ENCODE measurements at regions not wholly inside any gene's neighbourhood (a gene's known extent, or its start where the extent isn't known, plus 50 kb on each side); places are given as distances from the start of the nearest gene placed in this dataset.

DNA sequence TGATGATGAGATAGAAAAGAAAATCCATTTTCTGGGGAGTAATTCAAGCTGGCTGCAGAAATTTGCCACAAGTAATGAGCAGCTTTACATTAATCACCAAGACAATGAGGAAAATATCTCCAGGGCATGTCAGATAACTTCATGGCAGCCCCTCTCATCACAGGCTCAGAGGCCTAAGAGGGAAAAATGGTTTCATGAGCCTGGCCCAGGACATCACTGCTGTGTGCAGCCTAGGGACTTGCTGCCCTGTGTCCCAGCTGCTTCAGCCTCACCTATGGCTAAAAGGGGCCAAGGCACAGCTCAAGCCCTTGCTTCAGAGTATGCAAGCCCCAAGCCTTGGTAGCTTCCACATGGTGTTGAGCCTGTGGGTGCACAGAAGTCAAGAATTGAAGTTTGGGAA lies 161.7 kb downstream of the OPA1 start:
- H3K27ac Mint-ChIP-seq: no peak overlapping the region
- peaks cover 26% of the 10 kb centered on the region for H3K27me3 Mint-ChIP-seq
- H3K9me3 Mint-ChIP-seq: peaks cover 9% of the 10 kb centered on the region
- no peak for DNase-seq
- peaks cover 3% of the 10 kb centered on the region for H3K36me3 Mint-ChIP-seq
- POLR2A ChIA-PET: no interaction called here
- ATAC-seq (ENCODE audit: low read depth): no peak
- no peak overlapping the region for H3K4me3 Mint-ChIP-seq
- H3K4me1 Mint-ChIP-seq: no peaks in the 10 kb centered on the region

GRCh38 chr3:193756536-193756935 lies 163.5 kb downstream of the OPA1 start:
- no peak overlapping the region for H3K4me3 Mint-ChIP-seq
- POLR2A ChIA-PET: no interaction called here
- DNase-seq (no peak), ATAC-seq (ENCODE audit: low read depth) (no peak)
- peaks cover 26% of the 10 kb centered on the region for H3K27me3 Mint-ChIP-seq
- peaks cover 9% of the 10 kb centered on the region for H3K9me3 Mint-ChIP-seq
- peaks cover 3% of the 10 kb centered on the region for H3K36me3 Mint-ChIP-seq
- H3K27ac Mint-ChIP-seq: no peak overlapping the region
- no peaks in the 10 kb centered on the region for H3K4me1 Mint-ChIP-seq

DNA sequence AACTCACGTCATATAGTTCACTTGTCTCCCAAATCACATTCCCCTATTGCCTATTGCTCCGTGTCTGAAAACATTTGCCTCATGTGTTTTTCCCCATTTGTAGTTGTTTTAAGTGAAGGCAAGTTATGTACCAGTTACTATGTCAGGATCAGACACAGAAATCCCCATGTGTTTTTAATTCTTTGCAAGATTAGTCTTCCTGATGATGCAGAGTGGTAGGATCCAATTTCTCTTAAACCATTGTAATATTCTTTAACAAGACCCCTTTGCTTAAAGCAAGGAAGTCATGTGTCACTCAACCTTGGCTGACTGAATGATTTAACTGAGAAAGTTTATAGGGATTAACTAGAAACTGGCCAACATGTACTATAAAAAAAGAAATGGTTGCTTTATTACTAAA lies 164.4 kb downstream of the OPA1 start:
- ATAC-seq (ENCODE audit: low read depth) (no peak), DNase-seq (no peak)
- Mint-ChIP-seq H3K27me3 (peaks cover 20% of the 10 kb centered on the region), H3K4me3 (no peak overlapping the region), H3K36me3 (peaks cover 3% of the 10 kb centered on the region), H3K27ac (no peak overlapping the region), H3K4me1 (no peaks in the 10 kb centered on the region), H3K9me3 (peaks cover 9% of the 10 kb centered on the region)
- POLR2A ChIA-PET: no interaction called here

DNA sequence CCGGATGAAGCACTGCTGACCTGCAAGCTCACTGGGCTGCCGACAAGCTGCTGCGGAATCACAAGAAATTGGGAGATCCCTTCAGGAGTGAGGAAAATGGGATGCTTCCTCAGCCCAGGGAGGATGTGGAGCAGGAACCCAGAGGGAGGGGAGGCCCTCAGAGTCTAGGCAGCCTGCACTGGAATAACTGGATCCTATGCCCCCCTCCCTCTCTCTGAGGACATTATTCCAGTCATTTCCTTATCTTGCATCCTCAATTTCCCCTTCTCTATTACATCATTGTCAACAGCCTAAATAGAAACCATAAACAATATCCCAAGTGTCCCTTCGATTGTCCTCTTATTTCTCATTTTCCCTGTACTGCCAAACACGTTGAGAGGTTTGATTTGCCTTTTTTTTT lies 169.0 kb downstream of the OPA1 start:
- Mint-ChIP-seq H3K27ac (no peak overlapping the region), H3K4me3 (no peak overlapping the region), H3K4me1 (no peaks in the 10 kb centered on the region), H3K36me3 (peaks cover 3% of the 10 kb centered on the region), H3K27me3 (peaks cover 9% of the 10 kb centered on the region), H3K9me3 (peaks cover 9% of the 10 kb centered on the region)
- POLR2A ChIA-PET: interaction anchor here (0.6 kb wide), 1 partner anchor 1489 kb away, joined by 4 read pairs; no protein-coding TSS in a partner anchor
- ATAC-seq (ENCODE audit: low read depth) (no peak), DNase-seq (no peak)

DNA sequence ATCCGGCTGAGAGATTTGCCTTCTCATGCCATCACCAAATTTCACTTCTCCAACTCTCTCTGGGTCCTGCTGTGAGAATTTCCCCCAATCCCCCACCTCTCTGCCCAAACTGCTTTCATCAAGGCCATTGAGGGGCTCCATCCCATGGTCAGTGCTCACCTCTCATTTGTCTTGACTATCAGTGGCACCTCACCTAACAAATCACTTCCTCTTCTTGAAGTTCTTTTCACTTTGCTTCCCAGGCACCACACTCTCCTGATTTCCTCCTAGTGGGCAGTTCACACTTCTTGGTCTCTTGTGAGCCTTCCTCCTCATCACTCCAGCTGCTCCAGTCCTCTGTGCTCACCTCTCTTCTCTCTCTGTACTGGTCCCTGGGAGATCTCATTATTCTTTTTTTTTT lies 169.6 kb downstream of the OPA1 start:
- H3K4me3 Mint-ChIP-seq: no peak overlapping the region
- H3K4me1 Mint-ChIP-seq: no peaks in the 10 kb centered on the region
- no peaks in the 10 kb centered on the region for H3K36me3 Mint-ChIP-seq
- no peak for ATAC-seq (ENCODE audit: low read depth)
- H3K27me3 Mint-ChIP-seq: peaks cover 9% of the 10 kb centered on the region
- peaks cover 4% of the 10 kb centered on the region for H3K9me3 Mint-ChIP-seq
- POLR2A ChIA-PET: interaction anchor here (0.6 kb wide), 1 partner anchor 1488 kb away, joined by 4 read pairs; no protein-coding TSS in a partner anchor
- DNase-seq: no peak
- H3K27ac Mint-ChIP-seq: no peak overlapping the region

DNA sequence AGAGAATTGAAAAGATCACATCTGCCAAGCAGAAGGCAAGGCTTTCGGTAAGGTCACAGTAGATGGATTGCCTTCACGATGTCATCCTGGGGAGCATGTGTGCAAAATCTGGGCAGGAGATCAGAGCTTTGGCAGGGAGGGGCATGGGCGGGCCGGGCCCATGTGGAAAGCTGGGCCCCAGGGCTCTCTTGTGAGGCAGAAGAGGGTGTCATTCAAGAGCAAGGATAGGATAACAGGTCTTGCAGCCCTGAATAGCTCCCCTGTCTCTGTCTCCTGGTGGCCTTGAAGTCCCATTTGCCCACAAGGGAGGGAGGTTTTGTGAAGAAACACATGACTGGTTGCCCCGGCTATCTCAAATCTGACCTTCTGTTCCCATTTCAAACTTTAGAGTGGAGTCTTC lies 172.0 kb downstream of the OPA1 start:
- POLR2A ChIA-PET: no interaction called here
- Mint-ChIP-seq H3K4me3 (no peak overlapping the region), H3K27ac (no peak overlapping the region), H3K4me1 (no peaks in the 10 kb centered on the region), H3K36me3 (no peaks in the 10 kb centered on the region), H3K27me3 (peaks cover 9% of the 10 kb centered on the region), H3K9me3 (no peaks in the 10 kb centered on the region)
- DNase-seq: no peak
- ATAC-seq (ENCODE audit: low read depth): no peak

DNA sequence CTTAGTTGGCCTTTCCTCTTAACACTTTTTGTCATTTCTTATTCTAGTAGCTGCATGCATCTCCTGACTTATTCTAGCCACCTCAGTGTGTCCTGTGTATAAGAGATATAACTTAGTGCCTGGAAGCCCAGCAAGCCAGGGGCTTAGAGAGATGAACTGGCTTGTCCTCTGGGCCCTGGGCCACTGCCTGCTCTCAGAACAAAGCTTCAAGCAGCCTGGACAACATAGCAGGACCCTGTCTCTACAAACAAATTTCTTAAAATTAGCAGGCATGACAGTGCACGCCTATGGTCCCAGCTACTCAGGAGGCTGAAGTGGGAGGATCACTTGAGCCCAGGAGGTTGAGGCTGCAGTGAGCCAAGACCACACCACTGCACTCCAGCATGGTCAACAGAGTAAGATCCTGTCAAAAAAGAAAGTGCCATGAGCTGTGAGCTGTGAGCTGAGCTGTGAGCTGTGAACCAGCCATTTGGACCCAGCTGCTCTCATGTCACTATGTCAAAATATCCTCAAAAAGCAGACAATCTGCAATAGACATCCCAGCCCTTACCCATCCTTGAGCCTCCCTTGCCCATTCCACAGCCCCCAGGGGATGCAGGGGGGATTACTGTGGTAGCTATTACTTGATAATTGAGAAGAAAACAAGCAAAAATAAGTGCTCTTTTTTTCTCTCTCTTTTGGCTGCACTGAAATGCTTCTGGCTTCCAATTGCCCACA lies 174.5 kb downstream of the OPA1 start:
- H3K27ac Mint-ChIP-seq: no peak overlapping the region
- POLR2A ChIA-PET: no interaction called here
- no peaks in the 10 kb centered on the region for H3K9me3 Mint-ChIP-seq
- no peak overlapping the region for H3K4me3 Mint-ChIP-seq
- ATAC-seq (ENCODE audit: low read depth) (no peak), DNase-seq (no peak)
- peaks cover 7% of the 10 kb centered on the region for H3K27me3 Mint-ChIP-seq
- H3K36me3 Mint-ChIP-seq: no peaks in the 10 kb centered on the region
- no peaks in the 10 kb centered on the region for H3K4me1 Mint-ChIP-seq

GRCh38 chr3:193768070-193768394 lies 175.0 kb downstream of the OPA1 start:
- peaks cover 5% of the 10 kb centered on the region for H3K27me3 Mint-ChIP-seq
- H3K4me3 Mint-ChIP-seq: no peak overlapping the region
- H3K27ac Mint-ChIP-seq: no peak overlapping the region
- DNase-seq (no peak), ATAC-seq (ENCODE audit: low read depth) (no peak)
- no peaks in the 10 kb centered on the region for H3K36me3 Mint-ChIP-seq
- no peaks in the 10 kb centered on the region for H3K9me3 Mint-ChIP-seq
- POLR2A ChIA-PET: no interaction called here
- H3K4me1 Mint-ChIP-seq: no peaks in the 10 kb centered on the region

DNA sequence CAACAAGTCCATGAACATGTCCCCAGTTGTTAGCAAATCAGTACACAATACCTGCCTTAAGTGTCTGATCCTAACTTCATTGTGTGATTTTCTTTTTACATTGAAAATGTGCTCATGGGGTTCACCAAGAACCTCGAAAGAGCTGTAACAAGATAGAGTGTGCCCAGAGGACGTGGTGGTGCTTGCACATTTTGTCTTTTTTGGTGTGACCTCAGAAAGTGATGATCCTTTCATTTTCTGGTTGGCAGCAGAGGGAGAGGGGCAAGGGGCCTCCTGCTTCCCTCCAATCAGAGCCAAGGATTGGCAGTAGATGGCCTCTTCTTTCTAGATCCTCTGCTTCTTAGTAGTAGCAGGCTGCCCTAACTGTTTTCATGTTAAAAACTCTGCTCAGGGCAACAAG lies 176.4 kb downstream of the OPA1 start:
- DNase-seq (no peak), ATAC-seq (ENCODE audit: low read depth) (no peak)
- POLR2A ChIA-PET: no interaction called here
- peaks cover 1% of the 10 kb centered on the region for H3K4me1 Mint-ChIP-seq
- no peaks in the 10 kb centered on the region for H3K36me3 Mint-ChIP-seq
- no peak overlapping the region for H3K27ac Mint-ChIP-seq
- H3K4me3 Mint-ChIP-seq: no peak overlapping the region
- H3K9me3 Mint-ChIP-seq: no peaks in the 10 kb centered on the region
- H3K27me3 Mint-ChIP-seq: peaks cover 5% of the 10 kb centered on the region

DNA sequence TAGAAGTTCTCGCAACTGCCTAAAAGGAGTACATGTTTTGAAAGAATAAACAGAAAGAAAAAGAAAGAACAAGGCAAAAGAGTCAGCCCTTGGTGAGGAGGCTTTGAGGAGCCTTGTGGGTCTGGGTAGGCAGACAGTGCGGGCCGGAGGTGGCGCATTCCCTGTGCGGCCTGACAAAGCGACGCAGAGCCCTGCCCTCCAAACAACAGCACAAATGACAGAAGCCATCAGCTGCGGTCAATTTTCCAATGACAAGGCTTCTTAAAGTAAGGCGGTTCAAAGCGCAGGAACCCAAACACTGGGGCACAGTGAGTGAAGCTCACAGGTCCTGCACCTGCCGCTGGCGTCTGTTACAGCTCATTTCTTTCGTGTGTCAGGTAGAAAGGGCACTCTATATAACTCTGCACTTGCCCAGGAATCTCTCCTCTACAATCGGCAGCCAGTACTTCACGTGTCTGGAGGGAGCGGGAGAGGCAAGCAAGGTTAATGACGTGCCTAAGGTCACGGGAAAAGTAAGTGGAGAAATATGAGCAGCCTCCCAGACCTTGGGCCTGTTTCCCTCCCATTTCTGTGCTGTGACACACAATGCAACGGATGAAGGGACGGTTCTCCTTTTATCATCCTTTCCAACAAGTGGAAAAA lies 178.1 kb downstream of the OPA1 start:
- ATAC-seq (ENCODE audit: low read depth) (no peak), DNase-seq (no peak)
- Mint-ChIP-seq H3K4me3 (no peak overlapping the region), H3K9me3 (no peaks in the 10 kb centered on the region), H3K27me3 (peaks cover 5% of the 10 kb centered on the region), H3K27ac (no peak overlapping the region), H3K36me3 (no peaks in the 10 kb centered on the region), H3K4me1 (peaks cover 2% of the 10 kb centered on the region)
- POLR2A ChIA-PET: no interaction called here

DNA sequence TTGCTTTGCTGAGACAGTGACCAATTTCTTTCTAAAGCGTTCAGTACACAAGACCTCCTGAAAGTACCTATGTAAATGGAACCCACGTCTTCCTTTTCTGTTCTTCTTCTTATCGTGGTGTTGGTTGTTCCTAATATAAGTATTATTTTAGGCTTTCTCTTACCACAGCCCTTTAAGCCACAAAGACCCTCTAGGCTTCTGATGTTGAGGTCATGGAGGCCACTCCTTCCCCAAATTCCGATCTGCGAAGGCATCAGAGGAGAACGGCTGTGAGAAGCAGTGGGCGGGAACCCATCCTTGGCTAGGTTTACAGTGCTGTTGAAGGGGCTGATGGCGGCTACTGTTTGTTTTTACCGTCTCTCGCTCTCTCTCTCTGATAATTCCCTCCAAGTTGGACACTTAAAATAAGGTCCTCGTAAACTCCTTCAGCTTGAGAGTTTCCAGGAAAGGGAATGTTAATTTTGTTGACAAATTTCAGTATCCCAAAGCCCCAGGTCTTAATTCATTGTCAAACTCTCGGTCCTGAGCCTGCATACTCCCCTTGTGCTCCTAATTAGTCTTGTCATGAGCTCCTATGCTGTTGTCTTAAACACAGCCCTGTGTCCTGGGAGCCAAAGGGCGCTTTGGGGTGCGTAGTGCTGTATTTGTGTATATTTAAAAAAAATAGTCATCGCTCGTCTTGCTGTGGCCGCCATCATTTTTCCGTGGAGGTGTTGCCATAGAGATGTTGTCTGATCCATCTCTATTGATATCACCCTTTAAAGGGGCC lies 178.8 kb downstream of the OPA1 start:
- H3K36me3 Mint-ChIP-seq: no peaks in the 10 kb centered on the region
- H3K27ac Mint-ChIP-seq: no peak overlapping the region
- no peak for DNase-seq
- no peaks in the 10 kb centered on the region for H3K9me3 Mint-ChIP-seq
- H3K27me3 Mint-ChIP-seq: peaks cover 8% of the 10 kb centered on the region
- H3K4me1 Mint-ChIP-seq: peaks cover 9% of the 10 kb centered on the region
- no peak for ATAC-seq (ENCODE audit: low read depth)
- H3K4me3 Mint-ChIP-seq: no peak overlapping the region
- POLR2A ChIA-PET: no interaction called here

GRCh38 chr3:193772422-193772763 lies 179.4 kb downstream of the OPA1 start:
- no peak for DNase-seq
- Mint-ChIP-seq H3K4me1 (peaks cover 9% of the 10 kb centered on the region), H3K36me3 (no peaks in the 10 kb centered on the region), H3K27ac (no peak overlapping the region), H3K4me3 (no peak overlapping the region), H3K9me3 (no peaks in the 10 kb centered on the region), H3K27me3 (peaks cover 8% of the 10 kb centered on the region)
- POLR2A ChIA-PET: no interaction called here
- no peak for ATAC-seq (ENCODE audit: low read depth)

GRCh38 chr3:193773266-193774220 lies 180.5 kb downstream of the OPA1 start:
- H3K36me3 Mint-ChIP-seq: no peaks in the 10 kb centered on the region
- no peak for DNase-seq
- H3K9me3 Mint-ChIP-seq: no peaks in the 10 kb centered on the region
- POLR2A ChIA-PET: no interaction called here
- ATAC-seq (ENCODE audit: low read depth): no peak
- H3K27me3 Mint-ChIP-seq: peaks cover 14% of the 10 kb centered on the region
- peaks cover 9% of the 10 kb centered on the region for H3K4me1 Mint-ChIP-seq
- no peak overlapping the region for H3K4me3 Mint-ChIP-seq
- H3K27ac Mint-ChIP-seq: no peak overlapping the region

Measured in activated naive CD8-positive, alpha-beta T cell treated with anti-CD3 and anti-CD28 coated beads, Interleukin-2, amount 10 ng/mL, durations not matched to agents 7 days and 5 days (primary cell).